OCI-LY1 (cell line): ENCODE measurements at regions not wholly inside any gene's neighbourhood (a gene's known extent, or its start where the extent isn't known, plus 50 kb on each side); places are given as distances from the start of the nearest gene placed in this dataset.

Experiments
- H2AFZ ChIP-seq: fragments of 200-600 bp; sonication (generic), shearing (Covaris generic); 2 replicates; pipeline ENCODE4 v1.6.0; 2014; ENCODE audit warnings: antibody characterized with exemption, mild to moderate bottlenecking, low read length
- H3F3A ChIP-seq: fragments of 200-600 bp; sonication (generic), shearing (Covaris generic); 2 replicates; pipeline ENCODE4 v1.6.0; 2014; ENCODE audit warnings: mild to moderate bottlenecking, antibody characterized with exemption, low read length, moderate library complexity; ENCODE audit not compliant: insufficient read depth
- H3K27ac ChIP-seq: fragments of 200-600 bp; sonication (generic); 2 replicates; pipeline ENCODE4 v1.5.1; 2014; ENCODE audit warnings: low read length, mixed run types, mild to moderate bottlenecking, low read depth; ENCODE audit not compliant: poor library complexity, severe bottlenecking
- H3K27me3 ChIP-seq: fragments of 200-600 bp; sonication (generic); 2 replicates; pipeline ENCODE4 v1.6.0; 2014; ENCODE audit warnings: antibody characterized with exemption, mild to moderate bottlenecking, low read length, moderate library complexity; ENCODE audit not compliant: insufficient read depth
- H3K36me3 ChIP-seq: fragments of 200-600 bp; sonication (generic); 2 replicates; pipeline ENCODE4 v1.6.1; 2014; ENCODE audit warnings: mild to moderate bottlenecking, antibody characterized with exemption, low read length, moderate library complexity, mixed read lengths; ENCODE audit not compliant: insufficient read depth
- H3K4me1 ChIP-seq: fragments of 200-600 bp; sonication (generic); 2 replicates; pipeline ENCODE4 v1.5.1; 2014; ENCODE audit warnings: mild to moderate bottlenecking, low read length, moderate library complexity; ENCODE audit not compliant: insufficient read depth, severe bottlenecking
- H3K4me2 ChIP-seq: fragments of 200-600 bp; sonication (generic), shearing (Covaris generic); 2 replicates; pipeline ENCODE4 v1.6.1; 2014; ENCODE audit warnings: low read length
- H3K4me3 ChIP-seq: fragments of 200-600 bp; sonication (generic); 2 replicates; pipeline ENCODE4 v1.5.1; 2014; ENCODE audit warnings: low read length, low read depth, mild to moderate bottlenecking, mixed read lengths; ENCODE audit not compliant: poor library complexity, severe bottlenecking
- H3K79me2 ChIP-seq: fragments of 200-600 bp; shearing (Covaris generic); 2 replicates; pipeline ENCODE4 v1.6.1; 2016; ENCODE audit warnings: mixed run types, low read length, mixed read lengths; ENCODE audit not compliant: insufficient read depth
- H3K9ac ChIP-seq: fragments of 200-600 bp; sonication (generic), shearing (Covaris generic); 2 replicates; pipeline ENCODE4 v1.6.1; 2014; ENCODE audit warnings: mild to moderate bottlenecking, low read length, mixed read lengths
- H3K9me2 ChIP-seq: fragments of 200-600 bp; sonication (generic), shearing (Covaris generic); 2 replicates; pipeline ENCODE4 v1.6.1; 2014; ENCODE audit warnings: low read depth, mild to moderate bottlenecking, low read length, mixed read lengths
- H3K9me3 ChIP-seq: fragments of 200-600 bp; shearing (Covaris generic); 2 replicates; pipeline ENCODE4 v1.6.1; 2014; ENCODE audit warnings: low read length, mixed read lengths
- H4K20me1 ChIP-seq: fragments of 200-600 bp; sonication (generic), shearing (Covaris generic); 2 replicates; pipeline ENCODE4 v1.6.0; 2016; ENCODE audit warnings: mild to moderate bottlenecking, low read length; ENCODE audit not compliant: insufficient read depth
- CTCF ChIP-seq: fragments of 200-600 bp; sonication (generic), shearing (Covaris generic); IDR thresholded peaks from 2 replicates; pipeline ENCODE4 v1.5.1; 2017; ENCODE audit warnings: mild to moderate bottlenecking, antibody characterized with exemption, low read length, moderate library complexity, mixed read lengths
- EZH2 ChIP-seq: fragments of 200-600 bp; sonication (generic), shearing (Covaris generic); IDR thresholded peaks from 2 replicates; pipeline ENCODE4 v1.8.0; 2017; ENCODE audit warnings: borderline replicate concordance, mixed run types, mild to moderate bottlenecking, antibody characterized with exemption, low read length, moderate library complexity, mixed read lengths

GRCh38 chr6:99745651-99746050 lies 139.0 kb downstream of the PRDM13 start:
- H3K4me1 ChIP-seq = no peaks in the 10 kb centered on the region
- no peak overlapping the region for H3K9ac ChIP-seq
- H2AFZ ChIP-seq = no peak overlapping the region
- H4K20me1 ChIP-seq = no peaks in the 10 kb centered on the region
- H3K36me3 ChIP-seq = no peaks in the 10 kb centered on the region
- no peaks in the 10 kb centered on the region for H3K9me2 ChIP-seq
- H3K79me2 ChIP-seq = no peaks in the 10 kb centered on the region
- no peaks in the 10 kb centered on the region for H3K27me3 ChIP-seq
- H3K27ac ChIP-seq = no peak overlapping the region
- no peak overlapping the region for H3K4me3 ChIP-seq
- TF ChIP-seq EZH2 (no peak), CTCF (no peak)
- H3K4me2 ChIP-seq = no peak overlapping the region
- no peaks in the 10 kb centered on the region for H3F3A ChIP-seq
- H3K9me3 ChIP-seq = no peaks in the 10 kb centered on the region

- Histone ChIP-seq H3K4me1 (no peaks in the 10 kb centered on the region), H3K79me2 (no peaks in the 10 kb centered on the region), H3K27me3 (no peaks in the 10 kb centered on the region), H3K9ac (no peak overlapping the region), H3K36me3 (no peaks in the 10 kb centered on the region), H3F3A (no peaks in the 10 kb centered on the region), H4K20me1 (no peaks in the 10 kb centered on the region), H3K4me3 (no peak overlapping the region), H3K4me2 (no peak overlapping the region), H3K9me3 (no peaks in the 10 kb centered on the region), H2AFZ (no peak overlapping the region), H3K27ac (no peak overlapping the region), H3K9me2 (no peaks in the 10 kb centered on the region)
- TF ChIP-seq CTCF (peak; percentile 74), EZH2 (no peak)
Observed at GRCh38 chr6:99746261-99746895, 139.7 kb downstream of the PRDM13 start.

GRCh38 chr6:99761711-99762110 lies 155.1 kb downstream of the PRDM13 start:
- H3K4me1 ChIP-seq = no peaks in the 10 kb centered on the region
- no peaks in the 10 kb centered on the region for H3K36me3 ChIP-seq
- H3K27ac ChIP-seq = no peak overlapping the region
- H3K9me2 ChIP-seq = no peaks in the 10 kb centered on the region
- H4K20me1 ChIP-seq = no peaks in the 10 kb centered on the region
- H3K27me3 ChIP-seq = no peaks in the 10 kb centered on the region
- no peaks in the 10 kb centered on the region for H3K9me3 ChIP-seq
- H2AFZ ChIP-seq = no peak overlapping the region
- H3K79me2 ChIP-seq = no peaks in the 10 kb centered on the region
- TF ChIP-seq EZH2 (no peak), CTCF (no peak)
- no peak overlapping the region for H3K4me2 ChIP-seq
- H3K4me3 ChIP-seq = no peak overlapping the region
- H3K9ac ChIP-seq = no peak overlapping the region
- H3F3A ChIP-seq = no peaks in the 10 kb centered on the region
